ENCODE measurements at regions not wholly inside any gene's neighbourhood (a gene's known extent, or its start where the extent isn't known, plus 50 kb on each side); places are given as distances from the start of the nearest gene placed in this dataset.

- Mint-ChIP-seq H3K9me3 (peaks cover 4% of the 10 kb centered on the region), H3K27ac (no peak overlapping the region), H3K4me1 (no peaks in the 10 kb centered on the region), H3K36me3 (ENCODE audit: low read depth) (no peaks in the 10 kb centered on the region), H3K4me3 (no peak overlapping the region), H3K27me3 (ENCODE audit: low read depth) (no peaks in the 10 kb centered on the region)
- TF ChIP-seq CTCF (IDR thresholded peaks at IDR 0.05; ENCODE audit: unreplicated experiment in 3 of 3) = no peak
These were observed 130.3 kb upstream of the LHCGR start for GRCh38 chr2:48885841-48886240.

GRCh38 chr2:48883661-48884060 lies 128.1 kb upstream of the LHCGR start:
- Mint-ChIP-seq H3K27me3 (ENCODE audit: low read depth) (no peaks in the 10 kb centered on the region), H3K4me3 (no peak overlapping the region), H3K36me3 (ENCODE audit: low read depth) (no peaks in the 10 kb centered on the region), H3K27ac (no peak overlapping the region), H3K4me1 (no peaks in the 10 kb centered on the region), H3K9me3 (peaks cover 4% of the 10 kb centered on the region)
- no peak for TF ChIP-seq CTCF (IDR thresholded peaks at IDR 0.05; ENCODE audit: unreplicated experiment in 3 of 3)

DNA sequence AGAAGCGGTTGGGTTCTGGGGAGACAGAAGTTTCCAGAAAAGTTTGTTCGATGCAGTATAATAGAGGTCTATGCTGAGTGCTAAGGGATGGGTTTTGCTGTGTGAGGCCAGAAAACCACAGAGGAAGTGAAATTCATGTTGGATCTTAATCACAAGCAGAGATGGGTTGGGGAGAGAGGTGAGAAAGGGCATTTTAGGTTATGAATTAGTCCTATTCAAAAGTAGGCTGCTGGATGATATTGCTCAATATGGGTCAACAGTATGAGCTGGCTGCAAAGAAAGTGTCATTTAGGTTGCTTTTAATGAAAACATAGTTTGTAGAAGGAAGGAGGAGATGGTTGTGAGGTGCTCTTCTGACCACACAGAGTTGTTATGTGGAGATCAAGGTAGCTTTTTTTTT lies 118.8 kb upstream of the LHCGR start:
- H3K9me3 Mint-ChIP-seq = no peaks in the 10 kb centered on the region
- no peaks in the 10 kb centered on the region for H3K36me3 Mint-ChIP-seq (ENCODE audit: low read depth)
- peaks cover 5% of the 10 kb centered on the region for H3K27me3 Mint-ChIP-seq (ENCODE audit: low read depth)
- H3K27ac Mint-ChIP-seq = no peak overlapping the region
- no peaks in the 10 kb centered on the region for H3K4me1 Mint-ChIP-seq
- no peak overlapping the region for H3K4me3 Mint-ChIP-seq
- TF ChIP-seq CTCF (IDR thresholded peaks at IDR 0.05; ENCODE audit: unreplicated experiment in 3 of 3) = no peak

DNA sequence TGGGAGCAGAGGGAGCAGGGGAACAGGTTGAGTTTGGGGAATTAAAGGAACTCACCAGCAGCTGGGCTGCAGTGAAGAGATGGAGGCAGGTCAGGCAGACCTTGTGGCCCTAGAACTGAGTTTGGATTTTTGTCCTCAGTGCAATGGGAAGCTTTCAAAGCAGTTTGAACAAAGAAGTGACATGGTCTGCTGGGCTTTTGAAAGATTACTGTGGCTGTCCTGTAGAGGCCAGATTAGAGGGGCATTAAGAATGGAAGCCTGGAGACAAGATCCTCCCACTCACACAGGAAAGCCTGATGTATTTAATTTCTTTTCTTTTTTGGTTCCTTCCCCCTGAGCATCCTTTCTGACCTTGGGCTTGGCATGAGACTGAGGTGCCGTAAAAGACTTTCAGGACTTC lies 118.1 kb upstream of the LHCGR start:
- H3K4me1 Mint-ChIP-seq = no peaks in the 10 kb centered on the region
- no peaks in the 10 kb centered on the region for H3K9me3 Mint-ChIP-seq
- H3K36me3 Mint-ChIP-seq (ENCODE audit: low read depth) = no peaks in the 10 kb centered on the region
- H3K27ac Mint-ChIP-seq = no peak overlapping the region
- H3K4me3 Mint-ChIP-seq = no peak overlapping the region
- H3K27me3 Mint-ChIP-seq (ENCODE audit: low read depth) = peaks cover 5% of the 10 kb centered on the region
- no peak for TF ChIP-seq CTCF (IDR thresholded peaks at IDR 0.05; ENCODE audit: unreplicated experiment in 3 of 3)

- no peaks in the 10 kb centered on the region for H3K4me1 Mint-ChIP-seq
- H3K36me3 Mint-ChIP-seq (ENCODE audit: low read depth) = no peaks in the 10 kb centered on the region
- no peaks in the 10 kb centered on the region for H3K9me3 Mint-ChIP-seq
- TF ChIP-seq CTCF (IDR thresholded peaks at IDR 0.05; ENCODE audit: unreplicated experiment in 3 of 3) = no peak
- H3K27me3 Mint-ChIP-seq (ENCODE audit: low read depth) = no peaks in the 10 kb centered on the region
- H3K27ac Mint-ChIP-seq = no peak overlapping the region
- H3K4me3 Mint-ChIP-seq = no peak overlapping the region
These were observed 115.4 kb upstream of the LHCGR start for GRCh38 chr2:48870942-48871341.

DNA sequence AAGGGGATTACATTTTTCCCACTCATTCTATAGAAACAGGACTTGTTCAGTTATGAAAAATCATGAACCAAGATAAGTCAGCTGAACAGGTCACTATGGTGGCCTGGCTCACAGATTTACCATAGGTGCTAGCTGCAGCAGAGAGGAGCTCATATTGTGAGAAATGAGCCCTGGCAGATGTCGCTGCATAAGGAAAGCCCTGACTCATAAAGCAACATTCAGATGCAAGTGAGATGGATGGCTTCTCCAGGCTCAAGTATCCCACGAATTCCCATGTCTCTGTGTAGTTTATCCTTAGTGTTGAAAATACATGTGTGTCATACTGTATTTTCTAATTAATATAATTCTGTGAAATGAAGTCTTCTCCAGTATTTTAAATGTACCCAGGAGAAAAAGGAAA lies 115.0 kb upstream of the LHCGR start:
- no peak overlapping the region for H3K4me3 Mint-ChIP-seq
- no peaks in the 10 kb centered on the region for H3K36me3 Mint-ChIP-seq (ENCODE audit: low read depth)
- no peak overlapping the region for H3K27ac Mint-ChIP-seq
- no peaks in the 10 kb centered on the region for H3K27me3 Mint-ChIP-seq (ENCODE audit: low read depth)
- TF ChIP-seq CTCF (IDR thresholded peaks at IDR 0.05; ENCODE audit: unreplicated experiment in 3 of 3) = no peak
- H3K4me1 Mint-ChIP-seq = no peaks in the 10 kb centered on the region
- H3K9me3 Mint-ChIP-seq = no peaks in the 10 kb centered on the region
